Thyroid gland (tissue), 4 donors: ENCODE measurements at regions not wholly inside any gene's neighbourhood (a gene's known extent, or its start where the extent isn't known, plus 50 kb on each side); places are given as distances from the start of the nearest gene placed in this dataset.

Experiments used
- CTCF ChIP-seq, 6 experiments: fragments of 200-600 bp in 3 of 6; fragments of 450-650 bp in 3 of 6; sonication (generic) in 3 of 6; IDR thresholded peaks; one replicate each; pipeline ENCODE4 v1.5.1; 2016 to 2019; ENCODE audit warnings: antibody characterized with exemption in 6 of 6, mild to moderate bottlenecking in 2 of 6, inconsistent platforms in 1 of 6, moderate library complexity in 1 of 6
- POLR2A ChIP-seq, 2 donors: fragments of 450-650 bp; IDR thresholded peaks; one replicate each; pipeline ENCODE4 v1.6.1; 2017; ENCODE audit warnings: antibody characterized with exemption in 2 of 2, mild to moderate bottlenecking in 2 of 2, moderate library complexity in 1 of 2

- TF ChIP-seq POLR2A (IDR thresholded peaks at IDR 0.05) = no peak
- TF ChIP-seq CTCF (IDR thresholded peaks at IDR 0.05) = no peak
Observed at GRCh38 chr11:112345706-112346105, 85.0 kb upstream of the PLET1 start.
